T-cell (primary cell): ENCODE measurements at regions not wholly inside any gene's neighbourhood (a gene's known extent, or its start where the extent isn't known, plus 50 kb on each side); places are given as distances from the start of the nearest gene placed in this dataset.

ENCODE experiments used
- ATAC-seq, 4 experiments: fragments of 200-7000 bp in 3 of 4; fragments of 150-1000 bp in 1 of 4; cut with Tn5 transposase; replicated peaks in 1 of 4; 1 replicate in 3 of 4; 2 replicates in 1 of 4; pipeline ENCODE4 v1.10.0; 2021; ENCODE audit warnings: moderate library complexity in 3 of 4, mild to moderate bottlenecking in 2 of 4, moderate number of reproducible peaks in 1 of 4
- CTCF ChIA-PET, 2 donors: fragments of 300-600 bp; sonication (Branson Sonifier 250); formaldehyde crosslinking; loops; one replicate each; lab custom pipeline; 2022; ENCODE audit warnings: antibody characterized with exemption in 2 of 2; lab: Charles Lee
- POLR2A ChIA-PET, 2 donors: fragments of 300-600 bp; sonication (Branson Sonifier 250); formaldehyde crosslinking; loops; one replicate each; lab custom pipeline; 2022; ENCODE audit warnings: antibody characterized with exemption in 2 of 2; lab: Charles Lee
- DNase-seq, 35 experiments: peaks; one replicate each; pipeline versions ENCODE4 v3.0.0 to v3.0.0-alpha.2; 2013 to 2023
- H3K27ac ChIP-seq: one replicate; pipeline ENCODE4 v1.5.1; 2013; ENCODE audit warnings: low read length
- H3K27me3 ChIP-seq, 2 experiments: replicated peaks in 1 of 2; 1 replicate in 1 of 2; 2 replicates in 1 of 2; pipeline versions ENCODE4 v1.6.1 to v1.7.0; 2013; ENCODE audit warnings: low read length in 1 of 2, mixed read lengths in 1 of 2; ENCODE audit not compliant: control insufficient read depth in 2 of 2, insufficient read depth in 2 of 2; ENCODE audit errors: extremely low read depth in 1 of 2
- H3K36me3 ChIP-seq, 2 donors: 1 replicate in 1 of 2; 2 replicates in 1 of 2; pipeline versions ENCODE4 v1.6.1 to v1.7.0; 2013; ENCODE audit warnings: low read length in 1 of 2; ENCODE audit not compliant: control insufficient read depth in 2 of 2, insufficient read depth in 1 of 2; ENCODE audit errors: extremely low read depth in 1 of 2
- H3K4me1 ChIP-seq, 2 experiments: 1 replicate in 1 of 2; 2 replicates in 1 of 2; pipeline versions ENCODE4 v1.6.1 to v1.7.0; 2013; ENCODE audit warnings: low read length in 2 of 2, mixed read lengths in 1 of 2; ENCODE audit not compliant: insufficient read depth in 2 of 2, control insufficient read depth in 1 of 2; ENCODE audit errors: extremely low read depth in 1 of 2
- H3K4me3 ChIP-seq, 2 donors: 1 replicate in 1 of 2; 2 replicates in 1 of 2; pipeline versions ENCODE4 v1.5.1 to v1.7.0; 2013; ENCODE audit warnings: mild to moderate bottlenecking in 2 of 2, low read length in 1 of 2, moderate library complexity in 1 of 2; ENCODE audit not compliant: control insufficient read depth in 1 of 2; ENCODE audit errors: extremely low read depth in 1 of 2
- H3K9me3 ChIP-seq: 2 replicates; pipeline ENCODE4 v1.7.0; 2013
- H3K27ac Mint-ChIP-seq, 2 donors: one replicate each; pipeline ENCODE4 v1.8.0; 2020 to 2021; ENCODE audit warnings: mild to moderate bottlenecking in 2 of 2, mixed read lengths in 2 of 2
- H3K27me3 Mint-ChIP-seq, 2 donors: one replicate each; pipeline ENCODE4 v1.8.0; 2021 to 2022; ENCODE audit warnings: mixed read lengths in 2 of 2
- H3K36me3 Mint-ChIP-seq: one replicate; pipeline ENCODE4 v1.8.0; 2021; ENCODE audit warnings: mixed read lengths
- H3K4me1 Mint-ChIP-seq, 3 donors: one replicate each; pipeline ENCODE4 v1.8.0; 2020 to 2022; ENCODE audit warnings: mixed read lengths in 3 of 3, mild to moderate bottlenecking in 1 of 3
- H3K4me3 Mint-ChIP-seq, 3 donors: one replicate each; pipeline ENCODE4 v1.8.0; 2020 to 2022; ENCODE audit warnings: mild to moderate bottlenecking in 3 of 3, mixed read lengths in 3 of 3, moderate library complexity in 3 of 3
- H3K9me3 Mint-ChIP-seq, 3 donors: one replicate each; pipeline ENCODE4 v1.8.0; 2020 to 2022; ENCODE audit warnings: mixed read lengths in 3 of 3
- WGBS: methylation state at CpG from one replicate; pipeline ENCODE4 v1.1.5; 2013; ENCODE audit warnings: missing lambda C conversion rate; ENCODE audit not compliant: insufficient coverage; 5-methylcytosine and 5-hydroxymethylcytosine counted together

GRCh38 chr10:129335942-129336341, 131.1 kb upstream of the MGMT start:
- WGBS, result 88% methylated on average over 1 of the region's 5 CpGs
- Mint-ChIP-seq H3K27me3 (peaks cover 9% of the 10 kb centered on the region in 2 donors), H3K36me3 (no peaks in the 10 kb centered on the region), H3K4me1 (peaks cover 0 to 2% (median 0%) of the 10 kb centered on the region in 3 donors), H3K4me3 (no peak overlapping the region), H3K27ac (no peak overlapping the region), H3K9me3 (no peaks in the 10 kb centered on the region)
- Histone ChIP-seq H3K27me3 (peaks cover 0 to 12% of the 10 kb centered on the region in 2 experiments), H3K36me3 (no peaks in the 10 kb centered on the region), H3K4me1 (peaks cover 0 to 5% of the 10 kb centered on the region in 2 experiments), H3K27ac (no peak overlapping the region), H3K4me3 (no peak overlapping the region), H3K9me3 (no peaks in the 10 kb centered on the region)
- DNase-seq (no peak), ATAC-seq (no peak)
- ChIA-PET CTCF (no interaction called here), POLR2A (interaction anchor here in 1 of 2 donors (0.6 kb wide), 1 partner anchor 1279 kb away, joined by 4 read pairs; no protein-coding TSS in a partner anchor)

GRCh38 chr10:129339191-129339590, 127.8 kb upstream of the MGMT start:
- Mint-ChIP-seq H3K36me3 (no peaks in the 10 kb centered on the region), H3K4me3 (no peak overlapping the region), H3K27ac (no peak overlapping the region), H3K9me3 (no peaks in the 10 kb centered on the region), H3K27me3 (peaks cover 3% of the 10 kb centered on the region in 2 donors), H3K4me1 (no peaks in the 10 kb centered on the region)
- Histone ChIP-seq H3K36me3 (no peaks in the 10 kb centered on the region), H3K27ac (no peak overlapping the region), H3K4me3 (no peak overlapping the region), H3K4me1 (no peaks in the 10 kb centered on the region), H3K9me3 (no peaks in the 10 kb centered on the region), H3K27me3 (peaks cover 0 to 10% of the 10 kb centered on the region in 2 experiments)
- no peak for ATAC-seq
- WGBS, result 84% methylated on average over 6 of the region's 8 CpGs
- ChIA-PET CTCF (no interaction called here), POLR2A (no interaction called here)
- no peak for DNase-seq

- Mint-ChIP-seq H3K9me3 (no peaks in the 10 kb centered on the region), H3K27ac (no peak overlapping the region), H3K27me3 (peaks cover 0 to 3% of the 10 kb centered on the region in 2 donors), H3K36me3 (no peaks in the 10 kb centered on the region), H3K4me3 (no peak overlapping the region), H3K4me1 (no peaks in the 10 kb centered on the region)
- H3K27ac ChIP-seq, result no peak overlapping the region
- ChIA-PET POLR2A (no interaction called here), CTCF (no interaction called here)
- no peaks in the 10 kb centered on the region for H3K9me3 ChIP-seq
- H3K36me3 ChIP-seq, result no peaks in the 10 kb centered on the region
- peaks cover 0 to 7% of the 10 kb centered on the region in 2 experiments for H3K27me3 ChIP-seq
- ATAC-seq (no peak), DNase-seq (no peak)
- no peaks in the 10 kb centered on the region for H3K4me1 ChIP-seq
- 75% methylated on average over 4 of the region's 4 CpGs for WGBS
- H3K4me3 ChIP-seq, result no peak overlapping the region
Observed at GRCh38 chr10:129339841-129340240, 127.2 kb upstream of the MGMT start.

GRCh38 chr10:129341087-129341486, 126.0 kb upstream of the MGMT start:
- no peaks in the 10 kb centered on the region for H3K36me3 Mint-ChIP-seq
- no peak overlapping the region for H3K27ac Mint-ChIP-seq
- Histone ChIP-seq H3K4me3 (no peak overlapping the region), H3K9me3 (no peaks in the 10 kb centered on the region), H3K27me3 (peaks cover 0 to 7% of the 10 kb centered on the region in 2 experiments), H3K36me3 (no peaks in the 10 kb centered on the region), H3K27ac (no peak overlapping the region), H3K4me1 (no peaks in the 10 kb centered on the region)
- CTCF ChIA-PET, result no interaction called here
- H3K9me3 Mint-ChIP-seq, result no peaks in the 10 kb centered on the region
- ATAC-seq (no peak), DNase-seq (no peak)
- WGBS, result no CpG with 5 or more reads among the region's 5 CpGs
- no peak overlapping the region for H3K4me3 Mint-ChIP-seq
- H3K27me3 Mint-ChIP-seq, result peaks cover 0 to 3% of the 10 kb centered on the region in 2 donors
- H3K4me1 Mint-ChIP-seq, result no peaks in the 10 kb centered on the region
- POLR2A ChIA-PET, result no interaction called here

DNA sequence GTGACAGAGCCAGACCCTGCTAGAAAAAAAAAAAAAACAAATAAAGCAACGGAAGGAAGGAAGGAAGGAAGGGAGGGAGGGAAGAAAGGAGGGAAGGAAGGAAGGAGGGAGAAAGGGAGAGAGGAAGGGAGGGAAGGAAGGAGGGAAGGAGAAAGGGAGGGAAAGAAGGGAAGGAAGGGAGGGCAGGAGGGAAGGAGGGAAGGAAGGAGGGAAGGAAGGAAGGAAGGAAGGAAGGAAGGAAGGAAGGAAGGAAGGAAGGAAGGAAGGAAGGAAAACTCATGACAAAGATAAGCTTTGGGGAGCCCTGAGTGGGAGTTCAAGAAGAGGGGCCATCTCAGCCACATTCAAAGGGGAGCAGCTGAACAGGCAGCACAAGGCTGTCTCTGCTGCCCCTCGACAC, 124.7 kb upstream of the MGMT start:
- Mint-ChIP-seq H3K27me3 (peaks cover 0 to 8% of the 10 kb centered on the region in 2 donors), H3K27ac (no peak overlapping the region), H3K4me3 (no peak overlapping the region), H3K36me3 (no peaks in the 10 kb centered on the region), H3K9me3 (no peaks in the 10 kb centered on the region), H3K4me1 (no peaks in the 10 kb centered on the region)
- Histone ChIP-seq H3K9me3 (no peaks in the 10 kb centered on the region), H3K36me3 (no peaks in the 10 kb centered on the region), H3K4me3 (no peak overlapping the region), H3K27ac (no peak overlapping the region), H3K27me3 (peaks cover 0 to 7% of the 10 kb centered on the region in 2 experiments), H3K4me1 (no peaks in the 10 kb centered on the region)
- ChIA-PET POLR2A (no interaction called here), CTCF (no interaction called here)
- ATAC-seq (no peak), DNase-seq (no peak)
- 92% methylated on average over 2 of the region's 2 CpGs for WGBS

- H3K4me3 ChIP-seq, result no peak overlapping the region
- ATAC-seq, result no peak
- no peak overlapping the region for H3K27ac ChIP-seq
- no peaks in the 10 kb centered on the region for H3K9me3 ChIP-seq
- H3K27ac Mint-ChIP-seq, result no peak overlapping the region
- H3K4me1 ChIP-seq, result no peaks in the 10 kb centered on the region
- H3K4me1 Mint-ChIP-seq, result no peaks in the 10 kb centered on the region
- H3K27me3 ChIP-seq, result peaks cover 0 to 7% of the 10 kb centered on the region in 2 experiments
- H3K36me3 Mint-ChIP-seq, result no peaks in the 10 kb centered on the region
- ChIA-PET POLR2A (no interaction called here), CTCF (no interaction called here)
- H3K27me3 Mint-ChIP-seq, result peaks cover 0 to 8% of the 10 kb centered on the region in 2 donors
- H3K36me3 ChIP-seq, result no peaks in the 10 kb centered on the region
- no peak for DNase-seq
- 90% methylated on average over 6 of the region's 9 CpGs for WGBS
- no peaks in the 10 kb centered on the region for H3K9me3 Mint-ChIP-seq
- no peak overlapping the region for H3K4me3 Mint-ChIP-seq
Observed at GRCh38 chr10:129343141-129343540, 123.9 kb upstream of the MGMT start.

DNA sequence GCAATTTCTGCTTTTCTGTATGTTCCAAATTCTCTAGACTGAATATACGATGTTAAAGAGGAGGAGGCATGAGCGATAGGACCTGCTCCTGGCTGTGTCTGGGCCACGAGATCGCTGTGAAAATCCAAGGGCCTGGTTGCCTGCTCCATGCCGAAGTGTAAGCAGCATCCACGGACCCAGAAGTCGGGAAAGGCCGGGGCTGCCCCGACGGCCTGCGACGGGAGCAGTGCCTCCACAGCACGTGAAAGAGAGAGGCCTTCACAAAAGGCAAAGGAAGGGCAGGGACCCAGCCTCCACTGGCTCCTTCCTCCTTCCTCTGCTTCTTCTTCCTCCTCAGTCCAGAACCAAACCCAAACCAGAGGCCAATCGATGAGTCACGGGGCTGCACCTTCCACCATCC, 122.9 kb upstream of the MGMT start:
- DNase-seq, result no peak
- Mint-ChIP-seq H3K27me3 (peaks cover 2 to 10% of the 10 kb centered on the region in 2 donors), H3K9me3 (no peaks in the 10 kb centered on the region), H3K36me3 (no peaks in the 10 kb centered on the region), H3K4me1 (no peaks in the 10 kb centered on the region), H3K4me3 (no peak overlapping the region), H3K27ac (no peak overlapping the region)
- Histone ChIP-seq H3K36me3 (no peaks in the 10 kb centered on the region), H3K27me3 (peaks cover 0 to 10% of the 10 kb centered on the region in 2 experiments), H3K27ac (no peak overlapping the region), H3K9me3 (no peaks in the 10 kb centered on the region), H3K4me3 (no peak overlapping the region), H3K4me1 (no peaks in the 10 kb centered on the region)
- ChIA-PET POLR2A (no interaction called here), CTCF (no interaction called here)
- WGBS, result 88% methylated on average over 15 of the region's 15 CpGs
- ATAC-seq, result no peak
